ENCODE measurements at regions not wholly inside any gene's neighbourhood (a gene's known extent, or its start where the extent isn't known, plus 50 kb on each side); places are given as distances from the start of the nearest gene placed in this dataset.
"Not testable (repeated sequence)": the region's sequence is repeated elsewhere in the genome, so short reads cannot be mapped to it uniquely, and the experiment has no call there.

DNA sequence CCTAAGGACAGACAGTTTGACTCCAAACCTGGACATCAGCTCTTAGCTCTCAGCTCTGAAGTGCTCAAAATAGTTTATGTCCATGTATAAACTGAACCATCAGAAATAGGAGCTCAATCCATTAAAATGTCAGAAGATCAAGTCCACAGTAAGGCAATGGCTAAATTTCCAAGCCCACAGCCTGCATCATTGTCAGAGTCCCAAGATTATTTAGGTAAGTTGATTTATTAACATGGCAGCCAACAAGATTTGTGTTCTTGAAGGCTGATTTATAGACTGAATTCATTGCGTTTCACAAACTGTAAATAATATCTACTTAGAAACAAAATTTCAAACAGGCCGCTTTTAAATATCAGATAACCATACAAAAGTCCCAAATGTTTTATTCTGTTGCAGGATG lies 286.5 kb upstream of the ADGRL3 start:
- Histone ChIP-seq H2BK12ac (ENCODE audit: insufficient read length, low read depth, low read length) (no peak overlapping the region), H4K20me1 (ENCODE audit: control insufficient read depth, insufficient read depth, insufficient read length) (no peaks in the 10 kb centered on the region), H3K4ac (ENCODE audit: low read depth, low read length) (no peak overlapping the region), H3K27ac (ENCODE audit: insufficient read length, low read depth, low read length) (no peak overlapping the region), H3K23ac (ENCODE audit: insufficient read length, low read depth, low read length) (no peak overlapping the region), H3K4me1 (ENCODE audit: insufficient read depth, low read length) (no peaks in the 10 kb centered on the region), H2BK20ac (ENCODE audit: low read depth, low read length, poor library complexity, severe bottlenecking) (no peak overlapping the region), H2BK120ac (ENCODE audit: low read depth, low read length, poor library complexity, severe bottlenecking) (no peak overlapping the region), H3K4me2 (ENCODE audit: insufficient read depth, insufficient read length, low read length) (no peak overlapping the region), H3K9ac (ENCODE audit: extremely low read depth, insufficient read length, low read length) (no peak overlapping the region), H2BK5ac (ENCODE audit: insufficient read length, low read length) (no peak overlapping the region), H2BK15ac (ENCODE audit: low read depth, low read length) (no peak overlapping the region), H2AK5ac (ENCODE audit: insufficient read length, low read length) (no peak overlapping the region), H3K79me1 (ENCODE audit: insufficient read depth, low read depth, low read length, poor library complexity, severe bottlenecking) (no peaks in the 10 kb centered on the region), H3K79me2 (ENCODE audit: insufficient read depth, low read length) (no peaks in the 10 kb centered on the region), H4K5ac (ENCODE audit: insufficient read length, low read depth, low read length) (no peak overlapping the region), H3K18ac (ENCODE audit: insufficient read length, low read depth, low read length) (no peak overlapping the region), H3T11ph (ENCODE audit: low read length) (no peak overlapping the region), H3K14ac (ENCODE audit: insufficient read depth, low read length) (no peak overlapping the region), H3K9me3 (ENCODE audit: control insufficient read depth, low read depth, low read length) (no peaks in the 10 kb centered on the region), H3K27me3 (ENCODE audit: insufficient read depth, low read length) (no peaks in the 10 kb centered on the region), H2AFZ (ENCODE audit: low read length) (no peak overlapping the region), H3K23me2 (ENCODE audit: insufficient read length, low read depth, low read length, poor library complexity, severe bottlenecking) (no peaks in the 10 kb centered on the region), H3K56ac (ENCODE audit: insufficient read length, low read depth, low read length) (no peak overlapping the region), H4K91ac (ENCODE audit: insufficient read length, low read depth, low read length) (no peak overlapping the region), H4K8ac (replicated peaks; ENCODE audit: insufficient read length, low read depth, low read length) (no peak overlapping the region)
- WGBS (ENCODE audit: extremely low coverage, insufficient read length, low lambda C conversion rate): no CpG with 5 or more reads among the region's 2 CpGs
- Mint-ChIP-seq H3K4me1 (no peaks in the 10 kb centered on the region), H3K36me3 (ENCODE audit: insufficient read depth in 1 of 3, low read depth in 3 of 3) (no peaks in the 10 kb centered on the region), H3K4me3 (no peak overlapping the region), H3K27me3 (ENCODE audit: low read depth) (no peaks in the 10 kb centered on the region), H3K27ac (no peak overlapping the region; a peak in 1 of 7 replicates), H3K9me3 (no peaks in the 10 kb centered on the region)
- DNase-seq: no peak
- TF ChIP-seq, protein P1, sequence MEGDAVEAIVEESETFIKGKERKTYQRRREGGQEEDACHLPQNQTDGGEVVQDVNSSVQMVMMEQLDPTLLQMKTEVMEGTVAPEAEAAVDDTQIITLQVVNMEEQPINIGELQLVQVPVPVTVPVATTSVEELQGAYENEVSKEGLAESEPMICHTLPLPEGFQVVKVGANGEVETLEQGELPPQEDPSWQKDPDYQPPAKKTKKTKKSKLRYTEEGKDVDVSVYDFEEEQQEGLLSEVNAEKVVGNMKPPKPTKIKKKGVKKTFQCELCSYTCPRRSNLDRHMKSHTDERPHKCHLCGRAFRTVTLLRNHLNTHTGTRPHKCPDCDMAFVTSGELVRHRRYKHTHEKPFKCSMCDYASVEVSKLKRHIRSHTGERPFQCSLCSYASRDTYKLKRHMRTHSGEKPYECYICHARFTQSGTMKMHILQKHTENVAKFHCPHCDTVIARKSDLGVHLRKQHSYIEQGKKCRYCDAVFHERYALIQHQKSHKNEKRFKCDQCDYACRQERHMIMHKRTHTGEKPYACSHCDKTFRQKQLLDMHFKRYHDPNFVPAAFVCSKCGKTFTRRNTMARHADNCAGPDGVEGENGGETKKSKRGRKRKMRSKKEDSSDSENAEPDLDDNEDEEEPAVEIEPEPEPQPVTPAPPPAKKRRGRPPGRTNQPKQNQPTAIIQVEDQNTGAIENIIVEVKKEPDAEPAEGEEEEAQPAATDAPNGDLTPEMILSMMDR (conservative IDR thresholded peaks at IDR 0.05): no peak

DNA sequence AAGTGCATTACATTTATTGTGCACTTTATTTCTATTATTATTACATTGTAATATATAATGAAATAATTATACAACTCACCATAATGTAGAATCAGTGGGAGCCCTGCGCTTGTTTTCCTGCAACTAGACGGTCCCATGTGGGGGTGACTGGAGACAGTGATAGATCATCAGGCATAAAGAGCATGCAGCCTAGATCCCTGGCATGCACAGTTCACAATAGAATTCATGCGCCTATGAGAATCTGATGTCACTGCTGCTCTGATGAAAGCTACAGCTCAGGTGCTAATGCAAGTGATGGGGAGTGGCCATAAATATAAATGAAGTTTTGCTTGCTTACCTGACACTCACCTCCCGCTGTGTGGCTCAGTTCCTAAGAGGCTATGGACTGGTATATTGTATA lies 278.4 kb upstream of the ADGRL3 start:
- H3K23me2 ChIP-seq (ENCODE audit: insufficient read length, low read depth, low read length, poor library complexity, severe bottlenecking); H2BK120ac ChIP-seq (ENCODE audit: low read depth, low read length, poor library complexity, severe bottlenecking); H2BK12ac ChIP-seq (ENCODE audit: insufficient read length, low read depth, low read length); H3K27me3 Mint-ChIP-seq (ENCODE audit: low read depth); DNase-seq; H3K9ac ChIP-seq (ENCODE audit: extremely low read depth, insufficient read length, low read length); H2BK15ac ChIP-seq (ENCODE audit: low read depth, low read length); H3K23ac ChIP-seq (ENCODE audit: insufficient read length, low read depth, low read length); H3K4me2 ChIP-seq (ENCODE audit: insufficient read depth, insufficient read length, low read length); H3K56ac ChIP-seq (ENCODE audit: insufficient read length, low read depth, low read length); H3K18ac ChIP-seq (ENCODE audit: insufficient read length, low read depth, low read length); H3K79me1 ChIP-seq (ENCODE audit: insufficient read depth, low read depth, low read length, poor library complexity, severe bottlenecking); H3K9me3 ChIP-seq (ENCODE audit: control insufficient read depth, low read depth, low read length); H3K36me3 Mint-ChIP-seq (ENCODE audit: insufficient read depth in 1 of 3, low read depth in 3 of 3); H2AFZ ChIP-seq (ENCODE audit: low read length); H2BK20ac ChIP-seq (ENCODE audit: low read depth, low read length, poor library complexity, severe bottlenecking); H2BK5ac ChIP-seq (ENCODE audit: insufficient read length, low read length); H3K27me3 ChIP-seq (ENCODE audit: insufficient read depth, low read length); H4K91ac ChIP-seq (ENCODE audit: insufficient read length, low read depth, low read length); H3K27ac Mint-ChIP-seq; H3K14ac ChIP-seq (ENCODE audit: insufficient read depth, low read length); H3K4me3 Mint-ChIP-seq; H4K5ac ChIP-seq (ENCODE audit: insufficient read length, low read depth, low read length); H4K20me1 ChIP-seq (ENCODE audit: control insufficient read depth, insufficient read depth, insufficient read length); H3K4me1 ChIP-seq (ENCODE audit: insufficient read depth, low read length); H3T11ph ChIP-seq (ENCODE audit: low read length); H3K79me2 ChIP-seq (ENCODE audit: insufficient read depth, low read length); H3K27ac ChIP-seq (ENCODE audit: insufficient read length, low read depth, low read length); H3K4ac ChIP-seq (ENCODE audit: low read depth, low read length); H2AK5ac ChIP-seq (ENCODE audit: insufficient read length, low read length); H4K8ac ChIP-seq (replicated peaks; ENCODE audit: insufficient read length, low read depth, low read length); H3K9me3 Mint-ChIP-seq: not testable (repeated sequence)
- no CpG with 5 or more reads among the region's 4 CpGs for WGBS (ENCODE audit: extremely low coverage, insufficient read length, low lambda C conversion rate)
- peaks cover 12 to 14% of the 10 kb centered on the region in 2 experiments for H3K4me1 Mint-ChIP-seq

Data from H9 (cell line).